ENCODE measurements at regions not wholly inside any gene's neighbourhood (a gene's known extent, or its start where the extent isn't known, plus 50 kb on each side); places are given as distances from the start of the nearest gene placed in this dataset.

- no peak overlapping the region for H3K4me3 ChIP-seq
- DNase-seq (no peak), ATAC-seq (ENCODE audit: low FRiP score in 2 of 2) (no peak)
- no peak overlapping the region for H3K27ac ChIP-seq
- H3K36me3 ChIP-seq, result no peaks in the 10 kb centered on the region
- no peaks in the 10 kb centered on the region for H3K27me3 ChIP-seq
- WGBS, 2 donors, result 73 to 77% methylated on average over 10 to 13 of the region's 13 CpGs
- H3K9me3 ChIP-seq, result no peaks in the 10 kb centered on the region
- no peak for TF ChIP-seq POLR2AphosphoS5 (IDR thresholded peaks at IDR 0.05)
- no peaks in the 10 kb centered on the region for H3K4me1 ChIP-seq
Observed at GRCh38 chr5:171702135-171702770, 83.4 kb upstream of the SMIM23 start.

- TF ChIP-seq POLR2AphosphoS5 (IDR thresholded peaks at IDR 0.05) (no peak), EP300 (IDR thresholded peaks at IDR 0.05) (no peak), POLR2A (IDR thresholded peaks at IDR 0.05) (no peak)
- TF ChIP-seq, protein P1, sequence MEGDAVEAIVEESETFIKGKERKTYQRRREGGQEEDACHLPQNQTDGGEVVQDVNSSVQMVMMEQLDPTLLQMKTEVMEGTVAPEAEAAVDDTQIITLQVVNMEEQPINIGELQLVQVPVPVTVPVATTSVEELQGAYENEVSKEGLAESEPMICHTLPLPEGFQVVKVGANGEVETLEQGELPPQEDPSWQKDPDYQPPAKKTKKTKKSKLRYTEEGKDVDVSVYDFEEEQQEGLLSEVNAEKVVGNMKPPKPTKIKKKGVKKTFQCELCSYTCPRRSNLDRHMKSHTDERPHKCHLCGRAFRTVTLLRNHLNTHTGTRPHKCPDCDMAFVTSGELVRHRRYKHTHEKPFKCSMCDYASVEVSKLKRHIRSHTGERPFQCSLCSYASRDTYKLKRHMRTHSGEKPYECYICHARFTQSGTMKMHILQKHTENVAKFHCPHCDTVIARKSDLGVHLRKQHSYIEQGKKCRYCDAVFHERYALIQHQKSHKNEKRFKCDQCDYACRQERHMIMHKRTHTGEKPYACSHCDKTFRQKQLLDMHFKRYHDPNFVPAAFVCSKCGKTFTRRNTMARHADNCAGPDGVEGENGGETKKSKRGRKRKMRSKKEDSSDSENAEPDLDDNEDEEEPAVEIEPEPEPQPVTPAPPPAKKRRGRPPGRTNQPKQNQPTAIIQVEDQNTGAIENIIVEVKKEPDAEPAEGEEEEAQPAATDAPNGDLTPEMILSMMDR (IDR thresholded peaks at IDR 0.05), result no peak
- H3K27ac ChIP-seq, result no peak overlapping the region
- H3K9me3 ChIP-seq, result no peaks in the 10 kb centered on the region
- WGBS, 2 donors, result 94 to 95% methylated on average over 11 of the region's 11 CpGs
- H3K4me1 ChIP-seq, result no peaks in the 10 kb centered on the region
- H3K36me3 ChIP-seq, result no peaks in the 10 kb centered on the region
- DNase-seq, result no peak
- no peaks in the 10 kb centered on the region for H3K27me3 ChIP-seq
- no peak overlapping the region for H3K4me3 ChIP-seq
- ATAC-seq (ENCODE audit: low FRiP score in 2 of 2), result no peak
Observed at GRCh38 chr5:171703146-171703545, 82.5 kb upstream of the SMIM23 start.

GRCh38 chr5:171705036-171705435 is 80.6 kb upstream of the SMIM23 start:
- no peak for DNase-seq

DNA sequence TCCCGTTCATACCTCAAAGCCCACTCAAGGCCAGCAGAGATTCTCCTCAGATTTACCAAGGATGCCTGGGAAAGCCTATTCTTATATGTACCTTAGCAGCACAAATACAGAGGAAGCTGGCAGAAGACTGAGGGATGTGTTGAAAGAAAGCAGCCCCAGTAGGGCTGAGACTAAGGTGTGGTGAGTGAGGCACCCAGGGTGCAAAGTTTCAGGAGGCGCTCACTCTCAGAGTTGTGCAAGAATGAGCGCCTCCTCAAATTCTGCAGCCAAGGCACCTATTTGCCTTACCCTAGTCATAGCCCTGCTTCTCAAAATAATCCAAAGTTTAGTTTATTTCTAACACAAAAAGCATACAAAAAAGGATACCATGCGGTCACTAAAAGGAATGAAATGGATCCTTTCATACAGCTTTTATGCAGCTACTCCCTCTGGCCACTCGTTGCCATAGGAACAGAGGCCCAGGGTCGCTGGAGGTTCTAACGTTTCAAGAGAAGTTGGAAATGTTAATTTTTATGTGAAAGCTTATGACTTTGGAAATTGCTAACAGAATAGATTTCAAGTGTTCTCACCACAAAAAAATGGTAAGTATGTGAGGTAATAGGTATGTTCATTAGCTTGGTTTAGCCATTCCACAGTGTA is 79.7 kb upstream of the SMIM23 start:
- Histone ChIP-seq H3K36me3 (no peaks in the 10 kb centered on the region), H3K4me1 (no peaks in the 10 kb centered on the region), H3K27me3 (no peaks in the 10 kb centered on the region), H3K27ac (no peak overlapping the region), H3K9me3 (no peaks in the 10 kb centered on the region), H3K4me3 (no peak overlapping the region)
- TF ChIP-seq EP300 (IDR thresholded peaks at IDR 0.05), result no peak
- TF ChIP-seq, protein P1 (IDR thresholded peaks at IDR 0.05), result no peak
- TF ChIP-seq POLR2A (IDR thresholded peaks at IDR 0.05), result no peak
- TF ChIP-seq POLR2AphosphoS5 (IDR thresholded peaks at IDR 0.05), result no peak
- no peak for DNase-seq
- 82 to 84% methylated on average over 7 of the region's 7 CpGs for WGBS, 2 donors
- no peak for ATAC-seq (ENCODE audit: low FRiP score in 2 of 2)

More at GRCh38 chr5:171705036-171705435, 80.6 kb upstream of the SMIM23 start:
- Histone ChIP-seq H3K27me3 (no peaks in the 10 kb centered on the region), H3K4me3 (no peak overlapping the region), H3K36me3 (no peaks in the 10 kb centered on the region), H3K4me1 (no peaks in the 10 kb centered on the region), H3K9me3 (no peaks in the 10 kb centered on the region), H3K27ac (no peak overlapping the region)
- no peak for ATAC-seq (ENCODE audit: low FRiP score in 2 of 2)
- TF ChIP-seq, protein P1 (IDR thresholded peaks at IDR 0.05), result no peak
- TF ChIP-seq POLR2A (IDR thresholded peaks at IDR 0.05), result no peak
- no peak for TF ChIP-seq POLR2AphosphoS5 (IDR thresholded peaks at IDR 0.05)
- TF ChIP-seq EP300 (IDR thresholded peaks at IDR 0.05), result no peak
- 89 to 95% methylated on average over 6 of the region's 6 CpGs for WGBS, 2 donors

DNA sequence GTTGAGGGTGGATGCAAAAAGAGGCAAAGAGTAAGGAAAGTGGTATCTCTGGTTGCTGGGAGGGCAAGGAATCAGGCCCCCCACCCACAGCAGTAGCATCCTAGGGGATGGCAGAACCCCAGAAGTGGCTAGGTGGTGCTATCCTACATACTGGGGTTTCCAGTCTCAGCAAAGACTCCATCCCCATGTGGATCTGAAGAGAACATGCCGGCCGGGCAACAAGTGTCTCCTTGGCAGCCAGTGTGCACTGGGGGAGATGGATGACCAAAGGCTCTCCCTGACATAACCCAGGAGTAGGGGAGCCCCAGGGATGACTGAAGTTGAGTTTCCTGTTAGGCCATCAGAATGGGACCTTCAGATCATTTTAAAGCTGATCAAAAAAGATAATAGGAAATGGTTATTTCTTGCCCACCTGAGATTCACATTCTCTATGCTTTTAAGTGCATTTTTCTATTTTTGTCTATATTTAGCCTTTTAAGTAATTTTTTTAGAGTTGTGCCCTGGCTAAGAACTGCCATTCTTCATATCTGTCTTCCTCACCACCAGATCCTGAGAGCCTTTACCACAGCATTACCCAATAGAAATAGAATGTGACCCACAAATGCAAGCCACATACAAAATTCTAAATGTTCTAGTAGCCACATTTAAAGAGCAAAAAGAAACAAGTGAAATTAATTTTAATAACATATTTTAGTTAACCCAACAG is 78.7 kb upstream of the SMIM23 start:
- H3K4me3 ChIP-seq, result no peak overlapping the region
- H3K36me3 ChIP-seq, result no peaks in the 10 kb centered on the region
- TF ChIP-seq, protein P1 (IDR thresholded peaks at IDR 0.05), result no peak
- no peak for TF ChIP-seq EP300 (IDR thresholded peaks at IDR 0.05)
- no peak for TF ChIP-seq POLR2A (IDR thresholded peaks at IDR 0.05)
- no peak for TF ChIP-seq POLR2AphosphoS5 (IDR thresholded peaks at IDR 0.05)
- DNase-seq (no peak), ATAC-seq (ENCODE audit: low FRiP score in 2 of 2) (no peak)
- H3K27ac ChIP-seq, result no peak overlapping the region
- no peaks in the 10 kb centered on the region for H3K27me3 ChIP-seq
- WGBS, 2 donors, result 83 to 94% methylated on average over 2 of the region's 2 CpGs
- no peaks in the 10 kb centered on the region for H3K9me3 ChIP-seq
- H3K4me1 ChIP-seq, result no peaks in the 10 kb centered on the region
